Adrenal gland (tissue), 9 donors: ENCODE measurements at regions not wholly inside any gene's neighbourhood (a gene's known extent, or its start where the extent isn't known, plus 50 kb on each side); places are given as distances from the start of the nearest gene placed in this dataset.
"Not testable (repeated sequence)": the region's sequence is repeated elsewhere in the genome, so short reads cannot be mapped to it uniquely, and the experiment has no call there.

Source experiments
- DNase-seq, 7 donors: peaks; one replicate each; pipeline ENCODE4 v3.0.0-alpha.2; 2019 to 2020
- H3K27ac ChIP-seq, 5 donors: fragments of 200-600 bp; sonication (generic) in 4 of 5; 1 replicate in 3 of 5; 2 replicates in 2 of 5; pipeline versions ENCODE4 v1.5.1 to v1.8.0; 2016 to 2020; ENCODE audit warnings: mild to moderate bottlenecking in 1 of 5
- H3K27me3 ChIP-seq: fragments of 200-600 bp; 2 replicates; pipeline ENCODE4 v1.8.0; 2021
- H3K36me3 ChIP-seq, 2 donors: fragments of 200-600 bp; replicated peaks in 1 of 2; 1 replicate in 1 of 2; 2 replicates in 1 of 2; pipeline versions ENCODE4 v1.5.1 to v1.8.0; 2018 to 2022
- H3K4me1 ChIP-seq, 2 donors: fragments of 200-600 bp; replicated peaks in 1 of 2; 1 replicate in 1 of 2; 2 replicates in 1 of 2; pipeline versions ENCODE4 v1.5.1 to v1.8.0; 2018 to 2021
- H3K4me3 ChIP-seq, 4 donors: fragments of 200-600 bp; sonication (generic) in 3 of 4; one replicate each; pipeline ENCODE4 v1.5.1; 2016 to 2018
- H3K9me3 ChIP-seq, 3 donors: fragments of 200-600 bp; sonication (generic) in 1 of 3; replicated peaks in 1 of 3; 1 replicate in 2 of 3; 2 replicates in 1 of 3; pipeline versions ENCODE4 v1.5.1 to v1.8.0; 2016 to 2021
- CTCF ChIP-seq, 6 experiments: fragments of 450-650 bp in 4 of 6; fragments of 200-600 bp in 2 of 6; sonication (generic) in 1 of 6; IDR thresholded peaks; 1 replicate in 5 of 6; 2 replicates in 1 of 6; pipeline versions ENCODE4 v1.5.1 to v1.8.0; 2016 to 2021; ENCODE audit warnings: antibody characterized with exemption in 6 of 6, mild to moderate bottlenecking in 2 of 6, moderate library complexity in 1 of 6
- POLR2A ChIP-seq, 2 donors: fragments of 450-650 bp; IDR thresholded peaks; one replicate each; pipeline ENCODE4 v1.6.1; 2017; ENCODE audit warnings: antibody characterized with exemption in 2 of 2, mild to moderate bottlenecking in 2 of 2, moderate library complexity in 1 of 2
- WGBS, 4 donors: extraction: QIAGEN DNeasy Blood & Tissue Kit in 2 of 4; methylation state at CpG; one replicate each; pipeline versions ENCODE4 v1.1.5 to v1.1.7; 2013 to 2017; 5-methylcytosine and 5-hydroxymethylcytosine counted together
- intact Hi-C, 2 donors: fragments of 100-400 bp; cut with DNase I; formaldehyde crosslinking; loops; one replicate each; pipeline versions ENCODE4 v1.14.1 to v1.15.0; 2022 to 2023
- donor health status: healthy with polysubstance abuse.
- donor health status: Bipolar disorder and iron deficiency.
- donor health status: DM: yes; HTN: yes; CAD: no.
- donor health status: DM: no; HTN: no; CAD: no.
- donor health status: DM: no; HTN: no; CAD: no.

DNA sequence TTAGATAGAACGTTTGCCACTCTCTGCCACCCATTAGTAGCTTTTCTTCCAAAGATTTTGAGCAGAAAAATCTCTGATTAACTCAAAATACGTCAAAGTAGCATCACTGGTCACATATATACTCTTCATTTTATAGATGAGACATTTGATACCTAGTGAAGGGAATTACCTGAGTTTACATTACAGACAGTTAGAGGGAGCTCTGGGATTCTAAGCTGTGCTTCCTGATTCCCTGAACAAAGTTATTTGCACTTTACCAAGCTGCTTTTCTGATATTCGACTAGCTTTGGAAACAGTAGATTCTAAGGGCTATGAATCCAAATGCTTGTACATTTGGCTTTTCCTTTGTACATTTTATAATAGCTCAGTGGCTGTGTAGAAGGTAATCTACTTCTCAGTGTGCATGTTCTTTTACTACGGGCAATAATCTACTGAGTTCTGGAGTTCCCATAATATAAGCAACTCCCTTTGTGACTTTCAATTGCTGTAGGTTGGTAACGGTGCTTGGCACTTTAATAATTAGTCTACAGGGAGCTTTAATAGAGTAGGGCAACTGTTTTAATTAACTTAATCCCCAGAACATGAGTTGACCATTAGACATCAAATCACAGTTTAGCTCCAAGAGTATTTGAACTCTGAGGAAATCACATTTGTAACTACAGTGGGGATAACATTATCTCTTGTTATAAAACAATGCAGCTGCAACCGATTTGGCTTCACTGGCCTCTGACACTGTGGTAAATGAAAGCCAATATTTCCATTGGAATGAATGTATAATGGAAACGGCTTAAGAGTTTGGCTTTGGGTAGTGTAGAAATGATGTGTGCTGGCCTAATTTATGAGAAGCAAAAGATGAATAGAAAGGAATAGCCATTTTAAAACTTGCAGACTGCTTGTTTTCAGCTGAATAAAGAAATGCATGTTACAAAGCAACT lies 1602.4 kb downstream of the STIM2 start:
- Histone ChIP-seq H3K27me3 (no peaks in the 10 kb centered on the region), H3K27ac (no peak overlapping the region), H3K36me3 (no peaks in the 10 kb centered on the region), H3K4me1 (no peaks in the 10 kb centered on the region), H3K9me3 (no peaks in the 10 kb centered on the region), H3K4me3 (no peak overlapping the region)
- TF ChIP-seq POLR2A (IDR thresholded peaks at IDR 0.05) (no peak), CTCF (IDR thresholded peaks at IDR 0.05) (no peak)
- intact Hi-C loops: no loop called here
- WGBS, 4 donors: 40 to 52% (median 45%) methylated on average over 7 of the region's 7 CpGs
- DNase-seq: no peak

DNA sequence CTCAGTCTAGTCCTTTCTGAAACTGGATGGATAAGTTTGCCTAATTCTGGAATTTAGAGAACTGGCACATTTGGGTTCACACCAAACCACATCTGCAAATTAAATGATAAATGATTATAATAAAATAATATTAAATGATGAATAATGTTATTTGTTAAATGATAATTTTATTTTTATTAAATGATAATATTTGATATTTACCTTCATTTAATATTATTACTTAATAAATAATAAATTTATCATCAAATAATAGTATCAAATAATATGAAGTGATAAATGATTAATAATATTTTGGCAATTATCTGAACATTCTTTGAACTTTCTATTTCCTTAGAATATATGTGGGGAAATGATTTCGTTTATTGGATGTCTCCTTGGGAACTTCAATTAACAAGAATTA lies 1604.2 kb downstream of the STIM2 start:
- WGBS, 4 donors: 36 to 47% (median 40%) methylated on average over 1 of the region's 1 CpG
- no peak overlapping the region for H3K4me3 ChIP-seq
- no peak overlapping the region for H3K27ac ChIP-seq
- no peak for DNase-seq
- TF ChIP-seq CTCF (IDR thresholded peaks at IDR 0.05) (no peak), POLR2A (IDR thresholded peaks at IDR 0.05) (no peak)
- H3K4me1 ChIP-seq: no peaks in the 10 kb centered on the region
- H3K27me3 ChIP-seq: no peaks in the 10 kb centered on the region
- no peaks in the 10 kb centered on the region for H3K9me3 ChIP-seq
- no peaks in the 10 kb centered on the region for H3K36me3 ChIP-seq
- intact Hi-C loops: no loop called here

GRCh38 chr4:28466886-28467285 lies 1606.2 kb downstream of the STIM2 start:
- DNase-seq, H3K9me3 ChIP-seq, H3K36me3 ChIP-seq, H3K4me3 ChIP-seq, intact Hi-C loops, H3K27me3 ChIP-seq, H3K4me1 ChIP-seq, H3K27ac ChIP-seq: not testable (repeated sequence)
- WGBS, 4 donors: 91 to 96% (median 95%) methylated on average over 24 of the region's 24 CpGs

- no peak overlapping the region for H3K27ac ChIP-seq
- TF ChIP-seq POLR2A (IDR thresholded peaks at IDR 0.05) (no peak), CTCF (IDR thresholded peaks at IDR 0.05) (no peak)
- intact Hi-C loops: no loop called here
- 68 to 94% (median 77%) methylated on average over 1 of the region's 1 CpG for WGBS, 4 donors
- no peak overlapping the region for H3K4me3 ChIP-seq
- H3K4me1 ChIP-seq: no peaks in the 10 kb centered on the region
- H3K9me3 ChIP-seq: no peaks in the 10 kb centered on the region
- H3K27me3 ChIP-seq: no peaks in the 10 kb centered on the region
- no peak for DNase-seq
- no peaks in the 10 kb centered on the region for H3K36me3 ChIP-seq
Observed at GRCh38 chr4:28469387-28469786, 1608.7 kb downstream of the STIM2 start.

GRCh38 chr4:28469886-28470285 lies 1609.2 kb downstream of the STIM2 start:
- Histone ChIP-seq H3K27ac (no peak overlapping the region), H3K27me3 (no peaks in the 10 kb centered on the region), H3K4me1 (no peaks in the 10 kb centered on the region), H3K36me3 (no peaks in the 10 kb centered on the region), H3K9me3 (no peaks in the 10 kb centered on the region), H3K4me3 (no peak overlapping the region)
- TF ChIP-seq POLR2A (IDR thresholded peaks at IDR 0.05) (no peak), CTCF (IDR thresholded peaks at IDR 0.05) (no peak)
- 52 to 78% (median 59%) methylated on average over 2 of the region's 2 CpGs for WGBS, 4 donors
- DNase-seq: no peak
- intact Hi-C loops: no loop called here
